GM21423 (cell line): ENCODE measurements at regions not wholly inside any gene's neighbourhood (a gene's known extent, or its start where the extent isn't known, plus 50 kb on each side); places are given as distances from the start of the nearest gene placed in this dataset.

Experiments
- ATAC-seq: cut with Tn5 transposase; IDR thresholded peaks from one replicate; pipeline ENCODE4 v1.9.1; 2021; ENCODE audit warnings: mild to moderate bottlenecking, moderate library complexity; ENCODE audit not compliant: unreplicated experiment

DNA sequence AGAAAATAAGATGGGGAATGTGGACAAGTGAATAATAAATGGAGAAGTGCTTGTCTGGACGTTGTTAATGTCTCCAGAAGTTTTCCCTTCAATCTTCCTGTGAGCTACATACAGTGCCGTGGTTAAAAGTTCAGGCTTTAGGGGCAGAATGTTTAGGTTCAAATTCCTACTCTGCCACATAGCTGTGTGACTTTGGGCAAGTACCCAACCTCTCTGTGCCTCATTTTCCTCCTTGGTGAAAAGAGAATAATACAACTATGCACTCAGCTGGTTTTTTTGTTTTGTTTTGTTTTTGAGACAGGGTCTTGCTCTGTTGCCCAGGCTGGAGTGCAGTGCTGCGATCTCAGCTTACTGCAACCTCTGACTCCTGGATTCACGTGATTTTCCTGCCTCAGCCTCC, 143.5 kb downstream of the CHIC2 start:
- ATAC-seq = no peak

DNA sequence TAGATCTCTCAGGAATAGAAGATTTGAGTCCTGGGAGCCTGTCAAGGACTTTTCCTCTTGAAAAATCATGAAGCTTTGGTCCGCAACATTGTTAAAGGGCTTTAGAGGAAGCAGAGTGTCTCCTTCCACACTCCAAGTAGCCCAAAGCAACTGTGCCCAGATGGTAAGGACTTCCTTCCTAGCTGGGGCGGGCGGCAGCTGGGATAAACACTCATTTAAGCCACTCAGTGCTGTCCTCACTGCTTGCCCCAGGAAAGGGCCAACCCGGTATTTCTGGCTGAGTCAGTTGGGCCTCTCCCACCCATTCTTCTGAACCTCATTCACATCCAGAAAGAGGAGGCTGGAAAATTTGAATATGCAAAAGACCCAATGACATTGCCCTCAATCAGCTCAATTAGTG, 144.3 kb downstream of the CHIC2 start:
- ATAC-seq = no peak

DNA sequence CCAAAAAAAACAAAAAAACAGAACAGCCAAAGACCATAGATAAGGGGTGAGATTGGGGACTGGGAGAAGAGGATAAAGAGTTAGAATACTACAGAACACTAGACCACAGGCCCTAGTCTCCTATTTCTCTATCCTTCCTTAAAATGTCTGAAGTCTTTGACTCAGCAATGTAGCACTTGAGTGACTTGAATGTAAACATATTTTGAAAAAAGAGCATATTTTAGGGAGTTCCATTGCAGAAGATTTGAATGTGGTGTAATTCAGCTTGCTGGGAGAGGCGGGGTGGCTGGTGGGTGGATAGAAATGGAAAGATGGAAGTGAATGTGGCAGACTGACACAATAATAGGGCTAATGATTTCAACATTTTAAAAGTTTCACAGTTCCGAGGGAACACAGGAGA, 144.9 kb downstream of the CHIC2 start:
- ATAC-seq = no peak

DNA sequence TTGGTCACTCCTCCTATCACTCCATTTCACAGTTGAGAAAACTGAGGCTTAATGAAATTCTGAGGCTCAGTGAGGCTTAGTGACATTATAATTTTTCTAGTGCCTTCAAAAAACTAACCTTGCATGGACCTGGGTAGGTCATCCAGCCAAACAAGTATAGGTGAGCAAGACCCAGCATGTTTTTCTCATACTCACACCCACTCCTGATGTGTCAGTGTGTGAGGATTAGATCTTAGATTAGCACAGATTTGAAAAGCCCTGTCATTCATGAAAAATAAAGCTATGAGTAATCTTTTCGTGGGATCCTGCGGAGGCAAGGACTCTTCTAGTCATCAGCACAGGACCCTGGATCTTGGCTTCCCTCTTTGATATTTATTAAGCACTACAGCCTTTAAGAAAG, 146.7 kb downstream of the CHIC2 start:
- no peak for ATAC-seq

DNA sequence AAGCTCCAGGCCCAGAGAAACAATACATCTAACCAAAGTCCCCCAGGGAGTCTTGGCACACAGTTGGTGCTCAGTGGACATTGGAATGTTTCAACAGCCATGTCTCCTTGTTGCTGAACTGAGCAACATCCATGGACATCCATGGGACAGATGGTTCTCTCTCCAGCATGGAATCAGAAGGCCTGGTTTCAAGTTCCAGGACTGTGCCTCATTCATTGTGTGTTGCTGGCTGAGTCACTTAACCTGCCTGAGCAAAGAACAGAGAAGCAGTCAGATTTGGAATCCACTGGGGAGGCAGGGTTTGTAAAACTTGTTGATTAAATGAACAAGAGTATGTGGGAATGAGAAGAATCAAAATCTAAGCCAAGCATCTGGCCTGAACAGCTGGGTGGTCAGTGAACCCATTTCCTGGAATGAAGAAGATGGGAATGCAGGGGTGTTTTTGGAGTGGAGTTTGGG, 147.9 kb downstream of the CHIC2 start:
- ATAC-seq = no peak

DNA sequence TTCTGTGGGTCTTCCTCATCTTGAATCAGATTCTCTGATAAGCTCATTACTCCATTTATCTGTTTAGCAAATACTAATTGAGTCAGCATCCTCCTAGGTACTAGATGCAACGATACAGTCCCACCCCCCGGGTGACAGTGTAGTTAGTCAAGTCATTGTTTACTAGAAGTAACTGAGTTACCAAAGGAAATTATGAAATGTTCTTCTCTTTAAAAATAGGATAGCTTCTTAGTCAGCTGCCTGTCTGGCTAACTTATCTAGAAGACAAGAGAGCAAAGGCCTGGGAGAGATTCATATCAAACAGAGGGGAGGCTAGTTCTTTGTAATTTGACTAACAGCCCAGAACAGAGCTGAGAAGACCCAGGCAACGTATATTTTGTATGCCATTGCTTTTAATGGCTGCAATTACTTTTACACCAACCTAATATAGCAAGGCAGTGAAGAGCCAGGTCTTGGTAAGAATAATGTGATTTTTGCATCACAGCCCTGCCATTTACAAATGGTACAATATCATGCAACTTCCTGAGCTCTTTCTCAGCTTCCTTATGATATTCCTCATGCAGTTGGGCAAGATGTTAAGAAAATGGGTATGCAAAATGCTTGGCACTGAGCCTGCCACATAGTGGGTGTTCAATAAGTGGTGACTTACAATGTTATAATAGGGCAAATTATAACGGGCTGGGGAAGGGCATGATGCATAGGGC, 149.9 kb downstream of the CHIC2 start:
- ATAC-seq = no peak

DNA sequence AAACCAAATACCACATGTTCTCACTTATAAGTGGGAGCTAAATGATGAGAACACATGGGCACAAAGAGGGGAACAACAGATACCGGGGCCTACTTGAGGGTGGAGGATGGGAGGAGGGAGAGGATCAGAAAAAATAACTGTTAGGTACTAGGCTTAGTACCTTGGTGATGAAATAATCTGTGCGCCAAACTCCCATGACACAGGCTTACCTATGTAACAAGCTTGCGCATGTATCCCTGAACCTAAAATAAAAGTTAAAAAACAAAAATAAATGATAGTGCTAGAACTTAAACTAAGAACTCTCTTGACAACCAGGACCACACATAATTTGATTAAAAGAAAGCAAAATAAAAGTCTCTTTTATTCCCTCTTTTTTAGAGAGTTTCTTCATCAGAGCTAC, 150.6 kb downstream of the CHIC2 start:
- ATAC-seq = no peak

DNA sequence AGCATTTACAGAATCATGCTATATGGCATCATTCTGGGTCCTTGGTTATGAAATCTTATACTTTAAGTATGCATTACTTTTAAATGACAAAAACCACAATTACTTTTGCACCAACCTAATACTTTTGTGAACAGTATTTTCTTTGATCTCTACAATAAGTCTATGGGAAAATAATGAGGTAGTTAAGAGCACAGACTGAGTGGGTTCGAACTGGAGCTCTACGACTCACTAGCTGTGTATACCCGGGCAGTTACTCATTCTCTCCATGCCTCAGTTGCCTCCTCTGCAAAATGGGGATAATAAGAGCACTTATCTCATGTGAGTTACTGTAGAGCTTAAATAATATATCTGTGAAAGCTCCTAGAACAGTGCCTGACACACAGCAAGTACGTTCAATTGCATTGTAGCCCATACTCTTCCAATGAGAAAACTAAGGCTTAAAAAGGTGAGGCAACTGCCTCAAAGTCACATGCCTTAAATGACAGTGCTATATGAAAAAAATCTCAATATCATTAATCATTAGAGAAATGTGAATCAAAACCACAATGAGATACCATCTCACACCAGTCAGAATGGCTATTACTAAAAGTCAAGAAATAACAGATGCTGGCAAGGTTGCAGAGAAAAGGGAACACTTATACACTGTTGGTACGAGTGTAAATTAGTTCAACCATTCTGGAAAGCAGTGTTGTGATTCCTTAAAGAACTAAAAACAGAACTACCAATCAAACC, 151.5 kb downstream of the CHIC2 start:
- no peak for ATAC-seq

DNA sequence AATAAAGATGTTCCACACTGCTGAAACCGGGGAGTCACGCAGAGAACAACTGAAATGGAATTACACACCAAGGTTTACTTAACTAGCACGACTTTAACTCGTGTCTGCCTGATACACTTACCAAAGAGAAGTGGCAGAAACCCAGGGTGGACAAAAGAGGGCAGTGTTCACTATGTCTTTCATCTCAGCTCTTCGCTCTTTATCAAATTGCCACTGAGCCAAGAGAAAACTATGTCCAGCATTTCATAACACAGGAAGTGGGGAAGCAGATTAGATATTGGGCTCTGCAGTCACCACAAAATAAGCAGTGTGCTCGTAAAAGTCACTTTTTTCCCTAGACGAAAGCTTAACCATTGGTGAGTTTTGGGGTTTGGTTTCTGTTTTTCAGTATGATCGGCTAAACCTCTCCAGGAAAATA, 155.7 kb downstream of the CHIC2 start:
- ATAC-seq = no peak

DNA sequence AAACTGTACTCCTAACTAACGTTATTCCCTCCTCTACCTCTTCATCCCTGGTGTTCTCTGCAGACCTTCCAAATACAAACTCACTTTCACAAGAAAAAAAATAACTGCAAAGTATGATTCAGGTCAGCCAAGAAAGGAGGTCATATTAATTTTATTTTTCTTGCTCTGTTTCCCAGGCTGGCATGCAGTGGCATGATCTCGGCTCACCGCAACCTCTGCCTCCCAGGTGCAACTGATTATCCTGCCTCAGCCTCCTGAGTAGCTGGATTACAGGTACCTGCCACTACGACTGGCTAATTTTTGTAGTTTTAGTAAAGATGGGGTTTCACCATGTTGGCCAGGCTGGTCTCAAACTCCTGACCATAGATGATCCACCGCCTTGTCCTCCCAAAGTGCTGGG, 156.6 kb downstream of the CHIC2 start:
- ATAC-seq = no peak

DNA sequence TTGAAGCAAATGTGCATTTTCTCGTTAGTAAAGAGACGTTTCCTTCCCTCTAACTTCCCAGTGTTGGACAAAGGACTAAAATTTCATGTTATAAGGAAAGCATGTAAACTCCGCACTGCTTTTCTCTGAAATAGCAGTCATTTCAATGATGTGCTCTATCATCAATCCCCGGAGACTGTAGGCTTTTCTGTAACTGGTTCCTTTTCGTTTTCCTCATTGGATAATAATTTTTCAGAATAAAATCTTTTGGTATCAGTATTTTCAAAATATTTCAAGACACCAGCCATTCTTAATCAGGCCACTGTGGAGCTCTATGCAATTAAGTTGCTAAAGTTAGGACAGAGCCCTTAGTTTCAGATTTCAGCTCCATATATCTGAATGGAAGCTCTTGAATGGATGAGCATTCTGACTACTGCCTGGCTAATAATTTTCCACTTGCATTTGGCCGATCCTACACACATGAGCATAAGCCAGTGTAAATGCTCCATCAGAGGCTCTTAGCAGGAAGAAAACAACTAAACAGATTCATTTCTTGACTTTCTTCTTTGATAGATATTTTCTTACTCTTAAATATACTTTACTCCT, 157.7 kb downstream of the CHIC2 start:
- no peak for ATAC-seq

DNA sequence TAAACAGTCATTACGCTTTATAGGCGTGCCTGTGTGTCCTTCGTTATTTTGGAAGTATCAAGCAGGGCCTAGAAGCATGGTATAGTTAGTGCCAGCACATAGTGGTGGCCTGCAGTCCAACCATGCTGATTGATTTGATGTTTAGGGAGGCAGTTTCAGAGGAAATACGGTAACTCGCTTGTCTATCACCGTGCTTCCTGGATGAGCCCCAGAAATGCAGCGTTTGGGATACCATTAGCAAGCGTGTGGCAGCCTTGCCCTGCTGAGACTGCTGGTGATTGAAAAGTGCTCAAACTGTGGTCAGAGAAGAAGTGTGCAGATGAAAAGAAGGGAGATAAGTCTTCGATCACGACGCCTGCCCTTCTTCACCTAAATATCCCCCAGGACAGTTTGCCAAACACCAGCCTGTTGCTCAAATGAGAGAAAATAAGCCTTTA, 158.4 kb downstream of the CHIC2 start:
- ATAC-seq = peak; percentile 62

DNA sequence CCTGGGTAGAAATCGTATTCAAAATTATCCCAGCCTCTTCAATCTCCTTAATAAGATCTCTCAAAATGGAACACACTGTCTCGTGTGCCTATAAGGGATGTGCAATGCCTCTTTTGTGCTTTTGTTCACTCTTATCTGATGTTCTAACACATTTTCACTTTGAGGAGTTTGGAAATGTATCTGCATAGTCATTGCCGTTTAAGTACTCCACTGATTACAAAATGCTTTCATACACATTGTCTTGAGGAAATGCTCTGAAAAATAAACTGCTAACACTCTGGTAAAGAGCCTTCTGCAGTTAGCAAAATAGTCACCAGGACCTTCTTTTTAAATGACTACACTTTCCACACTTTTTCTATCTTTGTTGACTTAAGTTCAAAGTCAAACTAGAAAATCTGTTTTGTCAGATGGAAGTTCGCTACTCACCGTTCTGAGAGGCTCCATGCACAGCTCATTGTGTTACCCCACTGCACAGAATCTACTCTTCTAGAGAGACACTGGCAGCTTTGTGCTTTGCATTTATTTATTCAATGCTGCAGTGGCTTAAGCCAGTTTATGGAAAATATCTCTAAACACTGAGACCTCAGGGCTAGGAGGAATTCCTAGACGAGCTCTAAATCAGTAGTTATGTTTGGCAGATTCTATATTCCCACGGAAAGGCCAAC, 159.0 kb downstream of the CHIC2 start:
- no peak for ATAC-seq

DNA sequence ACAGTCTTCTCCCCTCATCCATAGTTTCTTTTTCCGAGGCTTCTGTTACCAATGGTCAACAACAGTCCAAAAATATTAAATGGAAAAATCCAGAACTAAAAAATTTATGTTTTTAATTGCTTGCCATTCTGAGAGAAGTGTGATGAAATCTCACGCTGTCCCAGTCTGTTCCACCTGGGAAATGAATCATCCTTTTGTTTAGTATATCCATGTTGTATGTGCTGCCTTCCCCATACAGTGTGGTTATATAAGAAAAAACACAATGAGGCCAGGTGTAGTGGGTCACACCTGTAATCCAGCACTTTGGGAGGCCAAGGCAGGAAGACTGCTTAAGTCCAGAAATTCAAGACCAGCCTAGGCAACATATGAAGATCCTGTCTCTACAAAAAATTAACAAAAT, 161.6 kb downstream of the CHIC2 start:
- ATAC-seq = no peak

DNA sequence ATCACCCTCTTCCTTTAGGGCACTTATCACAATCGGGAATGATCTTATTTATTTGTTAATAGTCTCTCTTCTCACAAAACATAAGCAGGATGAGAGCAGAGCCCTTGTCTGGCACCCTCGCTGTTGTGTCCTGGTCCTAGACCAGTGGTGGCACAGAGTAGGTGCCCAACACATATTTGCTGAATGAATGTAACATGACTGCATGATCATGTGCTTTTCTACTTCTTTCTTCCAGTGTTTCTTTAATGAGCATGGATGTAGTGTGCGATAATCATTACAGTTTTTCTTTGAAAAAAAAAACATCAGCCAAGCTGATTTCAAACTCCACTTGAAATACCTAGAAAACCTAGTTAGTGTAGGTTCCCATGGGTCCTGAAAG, 164.1 kb downstream of the CHIC2 start:
- no peak for ATAC-seq

DNA sequence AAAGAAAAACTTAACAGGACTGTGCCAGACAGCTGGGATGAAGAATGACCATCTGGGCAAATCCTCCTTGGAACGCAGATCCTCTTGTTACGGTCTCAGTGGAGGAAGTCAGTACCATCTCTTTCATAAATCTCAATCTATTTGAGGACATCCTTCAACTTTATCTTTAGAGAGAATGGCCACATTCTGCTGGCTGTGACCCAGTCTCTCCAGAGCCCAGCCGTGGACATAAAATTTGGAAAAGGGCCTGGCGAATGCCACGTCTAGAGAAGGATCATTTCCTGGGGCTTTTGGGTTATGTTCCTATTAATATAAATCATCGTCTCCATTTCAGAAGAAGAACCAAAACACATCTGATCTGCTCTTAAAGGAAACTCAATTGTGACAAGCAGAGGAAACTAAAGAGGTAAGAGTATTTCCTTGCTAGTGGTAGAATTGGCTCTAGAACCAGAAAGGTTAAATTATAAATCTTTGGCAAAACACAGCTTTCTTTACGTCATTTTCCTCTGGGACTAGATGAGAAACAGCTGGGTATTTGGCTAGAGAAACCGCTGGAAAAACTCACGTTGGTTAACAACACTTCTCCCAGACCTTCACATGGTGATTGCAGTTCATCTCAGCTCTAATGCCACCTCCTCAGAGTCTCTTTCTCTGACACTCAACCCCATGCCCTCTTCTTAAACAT, 164.7 kb downstream of the CHIC2 start:
- no peak for ATAC-seq

DNA sequence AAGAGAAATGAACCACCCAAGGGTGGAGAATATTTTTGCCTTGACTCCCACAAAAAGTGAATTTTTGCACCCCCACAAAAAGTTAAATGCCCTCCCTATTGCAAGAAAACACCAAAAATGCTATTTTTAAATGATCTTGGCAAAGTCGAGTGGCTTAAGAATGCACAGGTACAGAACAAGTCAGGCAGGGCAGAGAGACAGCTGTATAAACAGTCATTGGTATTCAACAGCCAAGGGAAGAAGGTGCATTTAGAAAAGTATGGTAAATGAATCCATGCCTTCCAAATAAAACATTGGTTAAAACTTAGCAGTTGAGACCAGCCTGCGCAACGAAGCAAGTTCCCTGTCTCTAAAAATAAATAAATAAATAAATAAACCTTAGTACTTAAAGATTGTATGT, 169.3 kb downstream of the CHIC2 start:
- no peak for ATAC-seq

DNA sequence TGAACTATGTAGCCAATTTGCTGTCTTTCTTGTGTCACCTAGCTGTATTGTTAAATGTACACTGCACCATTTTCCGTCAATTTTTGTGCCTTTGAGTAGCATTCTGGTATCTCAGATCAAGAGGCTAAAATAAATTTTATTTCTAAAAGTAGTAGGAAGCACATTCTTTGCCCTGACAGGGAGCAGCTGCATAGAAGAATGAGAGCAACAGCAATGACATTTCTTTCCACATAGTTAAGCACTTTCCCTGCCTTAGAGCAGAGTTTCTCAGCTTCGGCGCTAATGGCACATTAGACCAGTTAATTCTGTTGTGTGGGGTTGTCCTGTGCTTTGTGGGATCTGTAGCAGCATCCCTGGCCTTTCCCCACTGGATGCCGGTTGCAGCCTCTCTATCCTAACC, 173.9 kb downstream of the CHIC2 start:
- ATAC-seq = no peak

DNA sequence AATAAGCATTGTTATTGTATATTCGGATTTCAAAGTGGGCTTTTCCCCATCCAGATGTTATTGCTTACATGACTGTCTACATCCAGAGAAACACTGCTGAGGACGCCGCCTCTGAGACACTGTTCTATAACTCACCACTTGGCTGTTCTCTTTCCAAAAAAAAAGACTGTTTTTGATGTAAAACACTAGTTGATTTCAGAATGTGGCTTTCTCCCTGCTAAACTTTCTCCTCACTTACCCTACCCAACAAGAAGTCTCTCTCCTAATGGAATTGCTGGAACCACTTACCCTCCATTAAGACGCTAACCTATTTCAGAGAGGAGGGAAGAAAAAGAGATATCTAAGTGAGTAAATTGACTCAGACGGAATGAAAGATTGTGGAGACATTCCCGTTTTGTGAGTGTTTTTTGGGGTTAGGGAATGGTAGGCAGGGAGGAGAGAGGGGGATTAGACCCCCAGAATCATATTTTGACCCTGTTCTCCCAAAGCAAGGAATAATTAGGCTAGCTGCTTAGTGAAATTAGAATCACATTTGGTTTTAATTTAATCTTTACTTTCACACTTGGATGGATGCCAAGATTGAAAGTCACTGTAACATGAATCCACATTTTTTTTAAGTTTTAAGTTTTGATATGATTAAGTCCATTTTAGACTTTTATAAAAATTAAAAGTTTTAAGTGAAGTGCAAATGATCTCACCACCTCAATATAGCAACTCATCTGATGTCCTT, 174.9 kb downstream of the CHIC2 start:
- no peak for ATAC-seq

DNA sequence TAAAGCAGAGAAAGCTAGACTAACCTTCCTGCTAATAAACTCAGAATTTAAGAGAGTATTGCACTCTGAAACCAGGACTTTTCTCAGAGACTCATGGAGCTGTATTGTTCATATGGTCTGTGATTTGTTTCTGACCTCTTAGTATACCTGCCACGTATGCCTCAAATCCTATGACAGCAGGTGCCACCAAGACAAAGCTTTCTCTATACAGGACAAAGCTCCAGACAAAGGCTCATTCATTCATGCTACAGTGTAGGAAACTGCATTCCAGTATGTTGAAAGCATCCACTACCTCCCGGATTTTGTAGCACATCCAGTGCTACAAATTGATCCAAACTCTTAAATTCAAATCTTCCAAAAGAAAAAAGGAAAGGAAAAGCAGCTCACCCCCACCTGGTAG, 178.3 kb downstream of the CHIC2 start:
- no peak for ATAC-seq
